Tibial nerve (tissue), 4 donors: ENCODE measurements at regions not wholly inside any gene's neighbourhood (a gene's known extent, or its start where the extent isn't known, plus 50 kb on each side); places are given as distances from the start of the nearest gene placed in this dataset.
"Not testable (repeated sequence)": the region's sequence is repeated elsewhere in the genome, so short reads cannot be mapped to it uniquely, and the experiment has no call there.

ENCODE experiments used
- DNase-seq, 2 donors: peaks; one replicate each; pipeline ENCODE4 v3.0.0-alpha.2; 2019; ENCODE audit warnings: low spot score in 2 of 2
- H3K27ac ChIP-seq, 4 donors: fragments of 200-600 bp; sonication (generic) in 3 of 4; one replicate each; pipeline ENCODE4 v1.5.1; 2017 to 2019; ENCODE audit warnings: mild to moderate bottlenecking in 1 of 4
- H3K27me3 ChIP-seq, 2 donors: fragments of 200-600 bp; sonication (generic) in 1 of 2; one replicate each; pipeline versions ENCODE4 v1.5.1 to v1.6.0; 2017 to 2019
- H3K36me3 ChIP-seq, 3 donors: fragments of 200-600 bp; sonication (generic); one replicate each; pipeline ENCODE4 v1.5.1; 2018 to 2019
- H3K4me1 ChIP-seq, 4 donors: fragments of 200-600 bp; sonication (generic) in 3 of 4; one replicate each; pipeline ENCODE4 v1.5.1; 2017 to 2019
- H3K4me3 ChIP-seq, 4 donors: fragments of 200-600 bp; sonication (generic) in 3 of 4; one replicate each; pipeline ENCODE4 v1.5.1; 2017 to 2019; ENCODE audit warnings: mild to moderate bottlenecking in 1 of 4, moderate library complexity in 1 of 4
- H3K9me3 ChIP-seq, 4 donors: fragments of 200-600 bp; sonication (generic) in 3 of 4; one replicate each; pipeline ENCODE4 v1.5.1; 2017 to 2019
- CTCF ChIP-seq, 5 experiments: fragments of 200-600 bp in 3 of 5; fragments of 450-650 bp in 2 of 5; sonication (generic) in 3 of 5; IDR thresholded peaks; one replicate each; pipeline ENCODE4 v1.5.1; 2016 to 2019; ENCODE audit warnings: antibody characterized with exemption in 5 of 5, mild to moderate bottlenecking in 3 of 5, moderate library complexity in 2 of 5
- EP300 ChIP-seq, 2 donors: sonication (generic); formaldehyde crosslinking; IDR thresholded peaks; one replicate each; pipeline ENCODE4 v1.6.1; 2017; ENCODE audit warnings: antibody characterized with exemption in 2 of 2, mild to moderate bottlenecking in 1 of 2
- POLR2A ChIP-seq, 2 donors: fragments of 450-650 bp; IDR thresholded peaks; one replicate each; pipeline ENCODE4 v1.6.1; 2017; ENCODE audit warnings: antibody characterized with exemption in 2 of 2, mild to moderate bottlenecking in 2 of 2, moderate library complexity in 2 of 2
- WGBS, 2 donors: methylation state at CpG; one replicate each; pipeline ENCODE4 v1.1.5; 2018; 5-methylcytosine and 5-hydroxymethylcytosine counted together

GRCh38 chrX:45472968-45473367 is 272.3 kb upstream of the DIPK2B start:
- 67 to 78% methylated on average over 1 of the region's 1 CpG for WGBS, 2 donors
- no peak for DNase-seq

GRCh38 chrX:45467537-45467936 is 266.9 kb upstream of the DIPK2B start:
- not testable (repeated sequence) for H3K27me3 ChIP-seq, H3K36me3 ChIP-seq, H3K4me3 ChIP-seq, H3K9me3 ChIP-seq, H3K27ac ChIP-seq, DNase-seq, H3K4me1 ChIP-seq
- WGBS, 2 donors = 93 to 98% methylated on average over 6 of the region's 6 CpGs

More at GRCh38 chrX:45472968-45473367, 272.3 kb upstream of the DIPK2B start:
- Histone ChIP-seq H3K36me3 (no peaks in the 10 kb centered on the region), H3K4me3 (no peak overlapping the region), H3K27ac (no peak overlapping the region), H3K9me3 (no peaks in the 10 kb centered on the region), H3K4me1 (no peaks in the 10 kb centered on the region), H3K27me3 (no peaks in the 10 kb centered on the region)
- TF ChIP-seq EP300 (IDR thresholded peaks at IDR 0.05) (no peak), POLR2A (IDR thresholded peaks at IDR 0.05) (no peak), CTCF (IDR thresholded peaks at IDR 0.05) (no peak)

GRCh38 chrX:45455732-45456131 is 255.1 kb upstream of the DIPK2B start:
- not testable (repeated sequence) for H3K27ac ChIP-seq, H3K27me3 ChIP-seq, H3K9me3 ChIP-seq, H3K36me3 ChIP-seq, H3K4me1 ChIP-seq, DNase-seq, H3K4me3 ChIP-seq
- WGBS, 2 donors = 82 to 90% methylated on average over 5 of the region's 5 CpGs

GRCh38 chrX:45454290-45454689 is 253.6 kb upstream of the DIPK2B start:
- H3K36me3 ChIP-seq = no peaks in the 10 kb centered on the region
- no peaks in the 10 kb centered on the region for H3K4me1 ChIP-seq
- no peak overlapping the region for H3K27ac ChIP-seq
- H3K4me3 ChIP-seq = no peak overlapping the region
- no peak for DNase-seq
- TF ChIP-seq CTCF (IDR thresholded peaks at IDR 0.05) = no peak
- no peak for TF ChIP-seq POLR2A (IDR thresholded peaks at IDR 0.05)
- no peak for TF ChIP-seq EP300 (IDR thresholded peaks at IDR 0.05)
- WGBS, 2 donors = 64 to 88% methylated on average over 2 of the region's 2 CpGs
- no peaks in the 10 kb centered on the region for H3K27me3 ChIP-seq
- H3K9me3 ChIP-seq = no peaks in the 10 kb centered on the region

- H3K9me3 ChIP-seq = no peaks in the 10 kb centered on the region
- no peak for DNase-seq
- no peaks in the 10 kb centered on the region for H3K4me1 ChIP-seq
- H3K36me3 ChIP-seq = no peaks in the 10 kb centered on the region
- WGBS, 2 donors = 76 to 87% methylated on average over 1 of the region's 1 CpG
- no peaks in the 10 kb centered on the region for H3K27me3 ChIP-seq
- TF ChIP-seq CTCF (IDR thresholded peaks at IDR 0.05) = no peak
- no peak for TF ChIP-seq EP300 (IDR thresholded peaks at IDR 0.05)
- no peak for TF ChIP-seq POLR2A (IDR thresholded peaks at IDR 0.05)
- no peak overlapping the region for H3K4me3 ChIP-seq
- no peak overlapping the region for H3K27ac ChIP-seq
Measured at GRCh38 chrX:45449982-45450381, 249.3 kb upstream of the DIPK2B start.

- Histone ChIP-seq H3K27me3 (no peaks in the 10 kb centered on the region), H3K4me3 (no peak overlapping the region), H3K27ac (no peak overlapping the region), H3K9me3 (no peaks in the 10 kb centered on the region), H3K36me3 (no peaks in the 10 kb centered on the region), H3K4me1 (no peaks in the 10 kb centered on the region)
- no peak for TF ChIP-seq EP300 (IDR thresholded peaks at IDR 0.05)
- TF ChIP-seq CTCF (IDR thresholded peaks at IDR 0.05) = no peak
- no peak for TF ChIP-seq POLR2A (IDR thresholded peaks at IDR 0.05)
- no peak for DNase-seq
Measured at GRCh38 chrX:45447995-45448394, 247.3 kb upstream of the DIPK2B start.
